Activated T-cell treated with anti-CD3 and anti-CD28 coated beads, Interleukin-2, amount 50 U/mL, for 1 hour (primary cell): ENCODE measurements at regions not wholly inside any gene's neighbourhood (a gene's known extent, or its start where the extent isn't known, plus 50 kb on each side); places are given as distances from the start of the nearest gene placed in this dataset.
"Not testable (repeated sequence)": the region's sequence is repeated elsewhere in the genome, so short reads cannot be mapped to it uniquely, and the experiment has no call there.

Experiments used
- DNase-seq: peaks from one replicate; pipeline ENCODE4 v3.0.0-alpha.2; 2020

GRCh38 chr4:1572521-1572920 is 111.6 kb downstream of the FAM53A start:
- no peak for DNase-seq

GRCh38 chr4:1572010-1572385 is 112.1 kb downstream of the FAM53A start:
- no peak for DNase-seq

GRCh38 chr4:1571165-1572009 is 112.7 kb downstream of the FAM53A start:
- DNase-seq: no peak

GRCh38 chr4:1570291-1571164 is 113.6 kb downstream of the FAM53A start:
- no peak for DNase-seq

GRCh38 chr4:1569461-1570151 is 114.5 kb downstream of the FAM53A start:
- DNase-seq: no peak

GRCh38 chr4:1568855-1569460 is 115.2 kb downstream of the FAM53A start:
- no peak for DNase-seq

- DNase-seq: no peak
Observed at GRCh38 chr4:1567808-1568581, 116.1 kb downstream of the FAM53A start.

GRCh38 chr4:1567519-1567807 is 116.7 kb downstream of the FAM53A start:
- no peak for DNase-seq

GRCh38 chr4:1566838-1567518 is 117.1 kb downstream of the FAM53A start:
- no peak for DNase-seq

GRCh38 chr4:1566301-1566837 is 117.7 kb downstream of the FAM53A start:
- not testable (repeated sequence) for DNase-seq

GRCh38 chr4:1565598-1566295 is 118.4 kb downstream of the FAM53A start:
- DNase-seq: no peak

- no peak for DNase-seq
Observed at GRCh38 chr4:1564535-1565375, 119.4 kb downstream of the FAM53A start.

GRCh38 chr4:1563768-1564485 is 120.2 kb downstream of the FAM53A start:
- no peak for DNase-seq

- DNase-seq: no peak
Observed at GRCh38 chr4:1563241-1563640, 120.9 kb downstream of the FAM53A start.

- DNase-seq: no peak
Observed at GRCh38 chr4:1562771-1563170, 121.3 kb downstream of the FAM53A start.

GRCh38 chr4:1562371-1562770 is 121.7 kb downstream of the FAM53A start:
- no peak for DNase-seq

- DNase-seq: no peak
Observed at GRCh38 chr4:1561286-1561990, 122.7 kb downstream of the FAM53A start.

GRCh38 chr4:1559896-1560650 is 124.0 kb downstream of the FAM53A start:
- DNase-seq: no peak
